ENCODE measurements at regions not wholly inside any gene's neighbourhood (a gene's known extent, or its start where the extent isn't known, plus 50 kb on each side); places are given as distances from the start of the nearest gene placed in this dataset.

GRCh38 chr2:136254681-136255080 is 136.7 kb upstream of the CXCR4 start:
- no TSS peak for BruUV-seq (replicated peaks)
- Histone ChIP-seq H3K27ac (ENCODE audit: low read depth, low read length, poor library complexity, severe bottlenecking) (no peak overlapping the region), H3K4me1 (ENCODE audit: insufficient read depth, low read length, poor library complexity, severe bottlenecking) (no peaks in the 10 kb centered on the region), H3K9me3 (ENCODE audit: low read depth, low read length, poor library complexity, severe bottlenecking) (no peaks in the 10 kb centered on the region), H3K4me3 (ENCODE audit: low read depth, low read length, poor library complexity, severe bottlenecking) (no peak overlapping the region), H3K36me3 (ENCODE audit: insufficient read depth, low read length, poor library complexity, severe bottlenecking) (no peaks in the 10 kb centered on the region), H3K27me3 (replicated peaks; ENCODE audit: insufficient read depth, low read depth, low read length, poor library complexity) (peaks cover 5% of the 10 kb centered on the region)
- TF ChIP-seq CTCF (conservative IDR thresholded peaks at IDR 0.05; ENCODE audit: low read depth, low read length) = no peak
- TF ChIP-seq EZH2 (IDR thresholded peaks at IDR 0.05; ENCODE audit: borderline replicate concordance, low read depth, low read length, poor library complexity, severe bottlenecking) = no peak
- no peak for DNase-seq (ENCODE audit: low spot score)
- POLR2A ChIA-PET (ENCODE audit: low non-redundant PET) = no interaction called here
- CTCF ChIA-PET = no interaction called here
- intact Hi-C loops (cut with micrococcal nuclease; ENCODE audit: unreplicated experiment) = no loop called here

GRCh38 chr2:136253288-136254004 is 135.5 kb upstream of the CXCR4 start:
- Histone ChIP-seq H3K27me3 (replicated peaks; ENCODE audit: insufficient read depth, low read depth, low read length, poor library complexity) (peaks cover 5% of the 10 kb centered on the region), H3K4me1 (ENCODE audit: insufficient read depth, low read length, poor library complexity, severe bottlenecking) (no peaks in the 10 kb centered on the region), H3K36me3 (ENCODE audit: insufficient read depth, low read length, poor library complexity, severe bottlenecking) (no peaks in the 10 kb centered on the region), H3K27ac (ENCODE audit: low read depth, low read length, poor library complexity, severe bottlenecking) (no peak overlapping the region), H3K4me3 (ENCODE audit: low read depth, low read length, poor library complexity, severe bottlenecking) (no peak overlapping the region), H3K9me3 (ENCODE audit: low read depth, low read length, poor library complexity, severe bottlenecking) (no peaks in the 10 kb centered on the region)
- CTCF ChIA-PET = no interaction called here
- intact Hi-C loops (cut with micrococcal nuclease; ENCODE audit: unreplicated experiment) = no loop called here
- BruUV-seq (replicated peaks) = no TSS peak
- TF ChIP-seq CTCF (conservative IDR thresholded peaks at IDR 0.05; ENCODE audit: low read depth, low read length) (no peak), EZH2 (IDR thresholded peaks at IDR 0.05; ENCODE audit: borderline replicate concordance, low read depth, low read length, poor library complexity, severe bottlenecking) (no peak)
- no peak for DNase-seq (ENCODE audit: low spot score)
- POLR2A ChIA-PET (ENCODE audit: low non-redundant PET) = no interaction called here

GRCh38 chr2:136251885-136252585 is 134.1 kb upstream of the CXCR4 start:
- peaks cover 5% of the 10 kb centered on the region for H3K27me3 ChIP-seq (replicated peaks; ENCODE audit: insufficient read depth, low read depth, low read length, poor library complexity)
- intact Hi-C loops (cut with micrococcal nuclease; ENCODE audit: unreplicated experiment) = no loop called here
- no peak overlapping the region for H3K27ac ChIP-seq (ENCODE audit: low read depth, low read length, poor library complexity, severe bottlenecking)
- H3K4me1 ChIP-seq (ENCODE audit: insufficient read depth, low read length, poor library complexity, severe bottlenecking) = no peaks in the 10 kb centered on the region
- ChIA-PET POLR2A (ENCODE audit: low non-redundant PET) (no interaction called here), CTCF (no interaction called here)
- no peak overlapping the region for H3K4me3 ChIP-seq (ENCODE audit: low read depth, low read length, poor library complexity, severe bottlenecking)
- TF ChIP-seq EZH2 (IDR thresholded peaks at IDR 0.05; ENCODE audit: borderline replicate concordance, low read depth, low read length, poor library complexity, severe bottlenecking) (no peak), CTCF (conservative IDR thresholded peaks at IDR 0.05; ENCODE audit: low read depth, low read length) (no peak)
- no peaks in the 10 kb centered on the region for H3K9me3 ChIP-seq (ENCODE audit: low read depth, low read length, poor library complexity, severe bottlenecking)
- no peaks in the 10 kb centered on the region for H3K36me3 ChIP-seq (ENCODE audit: insufficient read depth, low read length, poor library complexity, severe bottlenecking)
- DNase-seq (ENCODE audit: low spot score) = no peak
- BruUV-seq (replicated peaks) = no TSS peak
